ENCODE measurements at regions not wholly inside any gene's neighbourhood (a gene's known extent, or its start where the extent isn't known, plus 50 kb on each side); places are given as distances from the start of the nearest gene placed in this dataset.

DNA sequence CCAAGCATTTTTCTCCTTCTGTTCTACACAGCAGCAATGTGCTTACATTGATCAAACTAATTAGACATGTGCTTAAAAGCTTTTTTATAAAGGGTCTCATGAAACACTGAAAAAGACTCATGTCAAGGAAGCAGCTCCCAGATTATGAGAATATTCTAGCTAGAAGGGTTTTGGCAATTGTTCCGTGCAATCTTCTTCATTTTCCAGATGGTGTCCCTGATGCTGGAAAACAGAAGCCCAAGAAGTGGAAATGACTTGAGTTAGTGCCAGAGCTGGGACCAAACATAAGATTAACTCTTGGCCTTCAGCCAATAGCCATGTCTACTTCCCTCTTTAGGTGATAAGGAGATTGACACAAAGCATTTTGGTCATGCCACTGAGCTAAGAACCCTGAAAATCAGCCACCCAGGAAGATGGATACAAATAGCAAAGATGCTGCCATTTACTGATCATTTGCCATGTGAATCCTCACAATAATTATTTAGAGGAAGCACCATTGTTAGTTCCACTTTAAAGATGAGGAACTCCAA lies 110.8 kb downstream of the MATN1 start:
- TF ChIP-seq ZNF274 (IDR thresholded peaks at IDR 0.05; ENCODE audit: low read depth, low read length) (no peak), SUZ12 (IDR thresholded peaks at IDR 0.05; ENCODE audit: extremely low read depth, insufficient read depth, insufficient read length) (no peak)

Data from NT2/D1 (cell line).